PC-3 (cell line): ENCODE measurements at regions not wholly inside any gene's neighbourhood (a gene's known extent, or its start where the extent isn't known, plus 50 kb on each side); places are given as distances from the start of the nearest gene placed in this dataset.

ENCODE experiments used
- ATAC-seq: fragments of 200-7000 bp; cut with Tn5 transposase; 2 replicates; pipeline ENCODE4 v1.9.1; 2020; ENCODE audit warnings: mild to moderate bottlenecking, moderate library complexity
- BruUV-seq: library from RNA; stranded (reverse); fragments of 400-500 nt; replicated peaks from 2 replicates; lab custom pipeline; 2021; lab: Mats Ljungman, UMichigan
- CTCF ChIA-PET: fragments of 300-600 bp; sonication (Branson Sonifier 250); formaldehyde crosslinking; loops from one replicate; lab custom pipeline; 2022; ENCODE audit warnings: antibody characterized with exemption; lab: Charles Lee
- POLR2A ChIA-PET: fragments of 300-600 bp; sonication (Branson Sonifier 250); formaldehyde crosslinking; loops from one replicate; lab custom pipeline; 2022; ENCODE audit warnings: antibody characterized with exemption; ENCODE audit not compliant: unreplicated experiment; lab: Charles Lee
- DNase-seq: peaks from one replicate; pipeline ENCODE4 v3.0.0-alpha.2; 2015
- H2AFZ ChIP-seq: fragments of 300-600 bp; sonication (generic); 2 replicates; pipeline ENCODE4 v1.6.0; 2016; ENCODE audit warnings: antibody characterized with exemption, low read length
- H3F3A ChIP-seq: fragments of 300-600 bp; sonication (generic); one replicate; pipeline ENCODE4 v1.6.0; 2017; ENCODE audit warnings: antibody characterized with exemption, low read length, control low read depth, mild to moderate bottlenecking; ENCODE audit not compliant: unreplicated experiment
- H3K27ac ChIP-seq: fragments of 300-600 bp; sonication (generic); 2 replicates; pipeline ENCODE4 v1.5.1; 2016; ENCODE audit warnings: mild to moderate bottlenecking, low read length
- H3K27me3 ChIP-seq: fragments of 300-600 bp; sonication (generic); 2 replicates; pipeline ENCODE4 v1.6.1; 2016; ENCODE audit warnings: low read length, mixed read lengths
- H3K36me3 ChIP-seq: fragments of 300-600 bp; sonication (generic); 2 replicates; pipeline ENCODE4 v1.6.1; 2016; ENCODE audit warnings: low read depth, mixed run types, low read length, mixed read lengths
- H3K4me1 ChIP-seq: fragments of 300-600 bp; sonication (generic); 2 replicates; pipeline ENCODE4 v1.5.1; 2016; ENCODE audit warnings: low read length; ENCODE audit not compliant: insufficient read depth
- H3K4me2 ChIP-seq: fragments of 300-600 bp; sonication (generic); 2 replicates; pipeline ENCODE4 v1.6.0; 2016; ENCODE audit warnings: low read length
- H3K4me3 ChIP-seq: fragments of 300-600 bp; sonication (generic); 2 replicates; pipeline ENCODE4 v1.5.1; 2016; ENCODE audit warnings: mild to moderate bottlenecking, low read length, mixed read lengths
- H3K79me2 ChIP-seq: fragments of 300-600 bp; sonication (generic); 2 replicates; pipeline ENCODE4 v1.6.1; 2017; ENCODE audit warnings: low read length, mixed read lengths
- H3K9ac ChIP-seq: fragments of 300-600 bp; sonication (generic); 2 replicates; pipeline ENCODE4 v1.6.0; 2016; ENCODE audit warnings: mild to moderate bottlenecking, low read length
- H3K9me2 ChIP-seq: fragments of 300-600 bp; sonication (generic); replicated peaks from 2 replicates; pipeline ENCODE4 v1.6.1; 2016; ENCODE audit warnings: mixed run types, low read length, mixed read lengths
- H3K9me3 ChIP-seq: fragments of 300-600 bp; sonication (generic); 2 replicates; pipeline ENCODE4 v1.6.1; 2016; ENCODE audit warnings: low read length, mixed read lengths
- H4K20me1 ChIP-seq: fragments of 300-600 bp; sonication (generic); 2 replicates; pipeline ENCODE4 v1.6.1; 2016; ENCODE audit warnings: low read length, mixed read lengths
- CTCF ChIP-seq: fragments of 300-600 bp; sonication (generic); conservative IDR thresholded peaks from 2 replicates; pipeline ENCODE4 v1.5.1; 2017; ENCODE audit warnings: antibody characterized with exemption, low read depth, mild to moderate bottlenecking, low read length
- EZH2 ChIP-seq: fragments of 300-600 bp; sonication (generic); IDR thresholded peaks from one replicate; pipeline ENCODE4 v1.6.1; 2017; ENCODE audit warnings: antibody characterized with exemption, mild to moderate bottlenecking, low read length; ENCODE audit not compliant: unreplicated experiment
- EZH2phosphoT487 ChIP-seq: fragments of 300-600 bp; sonication (generic); IDR thresholded peaks from 2 replicates; pipeline ENCODE4 v1.6.1; 2018; ENCODE audit warnings: mild to moderate bottlenecking, antibody characterized with exemption, low read length, borderline replicate concordance
- intact Hi-C: fragments of 100-400 bp; cut with micrococcal nuclease; formaldehyde crosslinking; loops from 2 replicates; pipeline ENCODE4 v1.9.0; 2023

DNA sequence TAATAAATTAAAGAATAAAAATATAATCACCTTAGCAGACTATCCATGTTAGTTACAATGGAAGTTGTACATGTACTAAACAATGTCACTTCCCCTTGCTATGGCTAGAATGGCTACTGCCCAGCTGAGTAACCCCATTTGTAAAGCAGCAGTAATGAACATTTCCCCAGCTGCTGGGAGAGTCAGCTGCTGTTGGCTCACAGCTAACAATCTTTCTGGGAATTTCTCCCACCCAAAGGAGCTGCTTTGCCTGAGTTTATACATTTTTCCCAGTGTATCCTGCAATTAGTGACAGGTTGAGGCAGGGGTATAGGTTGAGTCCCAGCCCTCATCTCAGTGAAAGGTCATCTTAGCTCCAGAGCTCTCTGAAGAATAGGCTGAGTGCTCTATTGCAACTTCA, 665.6 kb upstream of the KLHL29 start:
- ChIA-PET POLR2A (no interaction called here), CTCF (no interaction called here)
- Histone ChIP-seq H3K9me2 (no peaks in the 10 kb centered on the region), H2AFZ (no peak overlapping the region), H3K4me2 (no peak overlapping the region), H3K4me1 (no peaks in the 10 kb centered on the region), H3K9ac (no peak overlapping the region), H3F3A (no peaks in the 10 kb centered on the region), H3K9me3 (no peaks in the 10 kb centered on the region), H3K27ac (no peak overlapping the region), H4K20me1 (no peaks in the 10 kb centered on the region), H3K27me3 (no peaks in the 10 kb centered on the region), H3K36me3 (no peaks in the 10 kb centered on the region), H3K79me2 (no peaks in the 10 kb centered on the region), H3K4me3 (no peak overlapping the region)
- no TSS peak for BruUV-seq
- ATAC-seq (no peak), DNase-seq (no peak)
- TF ChIP-seq EZH2 (no peak), CTCF (no peak), EZH2phosphoT487 (no peak)
- intact Hi-C loops, result no loop called here

DNA sequence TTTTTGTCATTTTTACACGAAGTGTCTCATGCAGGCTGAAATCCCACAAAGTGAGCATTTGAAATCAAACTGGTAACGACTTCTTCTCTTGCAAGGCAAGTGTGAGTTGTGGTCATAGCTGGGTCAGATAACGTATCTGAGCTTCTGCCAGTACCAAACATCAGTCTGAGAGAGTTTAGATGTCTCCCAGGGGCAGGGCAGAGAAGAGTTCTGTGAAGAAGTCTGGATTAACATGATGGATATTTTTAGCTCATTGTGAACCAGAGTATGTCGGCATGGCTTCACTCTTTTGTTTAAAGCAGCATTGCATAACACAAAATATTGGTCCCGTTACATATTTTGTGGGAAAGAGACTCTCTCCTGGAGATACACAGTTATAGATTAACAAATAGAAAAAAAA, 655.5 kb upstream of the KLHL29 start:
- no peaks in the 10 kb centered on the region for H3K4me1 ChIP-seq
- H3K79me2 ChIP-seq, result no peaks in the 10 kb centered on the region
- H3K9me2 ChIP-seq, result no peaks in the 10 kb centered on the region
- no peaks in the 10 kb centered on the region for H4K20me1 ChIP-seq
- TF ChIP-seq CTCF (no peak), EZH2 (no peak), EZH2phosphoT487 (no peak)
- 0 out of 2 replicates have a peak, but pooled peaks cover 3% of the 10 kb centered on the region for H3K27me3 ChIP-seq
- no peak overlapping the region for H3K4me2 ChIP-seq
- intact Hi-C loops, result no loop called here
- no peaks in the 10 kb centered on the region for H3K36me3 ChIP-seq
- no peak overlapping the region for H3K27ac ChIP-seq
- no peaks in the 10 kb centered on the region for H3F3A ChIP-seq
- H2AFZ ChIP-seq, result no peak overlapping the region
- ChIA-PET POLR2A (no interaction called here), CTCF (no interaction called here)
- no peak for DNase-seq
- 0 out of 2 replicates have a peak, but pooled peaks cover 3% of the 10 kb centered on the region for H3K9me3 ChIP-seq
- H3K9ac ChIP-seq, result no peak overlapping the region
- H3K4me3 ChIP-seq, result no peak overlapping the region
- ATAC-seq, result no peak
- BruUV-seq, result no TSS peak

DNA sequence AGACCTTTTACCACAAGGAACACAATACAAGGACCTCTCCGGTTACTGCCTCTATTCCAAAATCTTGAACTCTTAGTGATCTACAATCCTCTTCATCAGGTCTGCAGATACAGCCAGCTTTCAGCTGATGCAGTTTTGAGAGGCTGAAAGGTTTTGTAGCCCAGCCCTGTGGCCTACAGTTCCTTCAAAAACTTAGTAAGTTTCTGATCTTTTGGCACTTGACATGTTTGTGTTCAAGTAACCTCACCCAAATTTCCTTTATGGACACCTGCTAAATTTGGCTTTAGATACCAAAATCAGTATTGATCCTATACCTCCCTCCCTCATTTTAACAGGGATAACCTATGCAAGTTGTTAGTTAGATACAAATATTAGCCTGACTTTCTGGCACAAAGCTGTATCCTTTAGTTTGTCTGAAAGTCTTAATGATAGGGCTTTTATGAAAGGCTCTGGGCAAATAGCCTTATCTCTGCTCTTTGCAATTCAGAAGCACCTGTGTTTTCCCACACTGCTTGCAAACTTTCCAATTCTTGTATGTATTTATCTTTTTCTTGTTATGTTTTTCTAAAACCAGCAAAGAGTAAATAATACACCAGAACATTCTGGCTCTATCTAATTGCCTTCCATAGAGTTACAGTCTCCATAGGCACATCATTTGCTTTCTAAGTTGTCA, 650.5 kb upstream of the KLHL29 start:
- no peaks in the 10 kb centered on the region for H3F3A ChIP-seq
- H3K79me2 ChIP-seq, result no peaks in the 10 kb centered on the region
- H3K9ac ChIP-seq, result no peak overlapping the region
- ATAC-seq (no peak), DNase-seq (no peak)
- no peaks in the 10 kb centered on the region for H3K36me3 ChIP-seq
- H3K9me2 ChIP-seq, result no peaks in the 10 kb centered on the region
- H3K4me3 ChIP-seq, result no peak overlapping the region
- BruUV-seq, result no TSS peak
- 0 out of 2 replicates have a peak, but pooled peaks cover 1% of the 10 kb centered on the region for H3K27me3 ChIP-seq
- TF ChIP-seq EZH2phosphoT487 (no peak), CTCF (no peak), EZH2 (no peak)
- POLR2A ChIA-PET, result no interaction called here
- H3K4me2 ChIP-seq, result no peak overlapping the region
- H4K20me1 ChIP-seq, result no peaks in the 10 kb centered on the region
- CTCF ChIA-PET, result no interaction called here
- no peak overlapping the region for H2AFZ ChIP-seq
- intact Hi-C loops, result no loop called here
- H3K4me1 ChIP-seq, result no peaks in the 10 kb centered on the region
- 0 out of 2 replicates have a peak, but pooled peaks cover under 1% of the 10 kb centered on the region for H3K9me3 ChIP-seq
- H3K27ac ChIP-seq, result no peak overlapping the region
